HG02759 (cell line): ENCODE measurements at regions not wholly inside any gene's neighbourhood (a gene's known extent, or its start where the extent isn't known, plus 50 kb on each side); places are given as distances from the start of the nearest gene placed in this dataset.
"Not testable (repeated sequence)": the region's sequence is repeated elsewhere in the genome, so short reads cannot be mapped to it uniquely, and the experiment has no call there.

ENCODE experiments used
- ATAC-seq: cut with Tn5 transposase; IDR thresholded peaks from one replicate; pipeline ENCODE4 v1.9.1; 2021; ENCODE audit warnings: mild to moderate bottlenecking, moderate library complexity; ENCODE audit not compliant: unreplicated experiment

DNA sequence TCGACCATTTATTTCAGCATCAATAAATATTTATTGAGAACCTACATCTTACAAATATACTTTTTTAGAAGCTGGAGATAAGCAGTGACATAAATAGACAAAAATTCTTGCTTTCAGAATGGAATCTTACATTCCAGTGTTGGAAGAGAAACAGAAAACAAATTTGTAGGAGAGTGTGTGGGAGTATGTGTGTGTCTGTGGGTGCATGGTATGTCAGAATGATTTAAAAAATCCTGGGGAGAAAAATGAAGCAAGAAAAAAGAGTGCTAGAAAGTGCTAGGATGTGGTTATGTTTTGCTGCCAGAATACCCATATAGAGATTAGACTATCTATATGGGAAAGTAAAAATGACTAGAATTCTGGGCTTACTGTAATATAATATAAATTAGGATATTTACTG is 561.7 kb upstream of the SGO1 start:
- no peak for ATAC-seq

DNA sequence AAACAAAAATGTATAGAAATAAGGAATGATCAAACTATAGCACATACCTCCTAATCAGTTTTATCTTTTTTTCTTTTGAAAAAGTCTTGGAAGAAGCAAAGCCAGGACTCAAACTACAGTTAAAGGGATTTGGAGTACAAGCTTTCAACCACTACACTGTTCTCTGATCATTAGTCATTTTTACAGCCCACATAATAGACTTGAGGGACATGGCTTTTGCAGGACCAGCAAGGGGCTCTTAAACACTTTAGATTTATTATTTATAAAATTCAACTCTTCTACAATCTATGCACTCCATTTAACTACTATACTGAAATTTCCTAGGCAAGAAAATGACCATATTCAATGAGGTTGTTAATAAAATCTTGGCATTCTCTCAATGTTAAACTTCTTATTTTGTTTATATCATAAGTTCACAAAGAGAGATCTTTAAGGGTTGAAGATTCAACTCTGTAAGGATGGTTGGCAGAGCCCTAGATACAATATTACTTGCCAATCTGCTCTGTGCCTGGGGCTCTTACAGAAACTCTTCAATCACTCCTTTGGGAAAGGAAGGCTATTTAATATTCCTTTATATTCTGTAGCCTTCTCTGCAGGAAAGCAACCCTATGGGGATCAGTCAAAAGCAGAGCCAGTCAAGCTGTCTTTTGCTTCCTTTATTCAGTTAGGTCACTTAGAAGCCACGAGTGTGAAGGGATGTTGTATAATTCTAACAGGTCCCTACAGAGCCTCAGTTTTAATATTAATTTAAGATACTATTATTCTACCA is 557.7 kb upstream of the SGO1 start:
- ATAC-seq: no peak

DNA sequence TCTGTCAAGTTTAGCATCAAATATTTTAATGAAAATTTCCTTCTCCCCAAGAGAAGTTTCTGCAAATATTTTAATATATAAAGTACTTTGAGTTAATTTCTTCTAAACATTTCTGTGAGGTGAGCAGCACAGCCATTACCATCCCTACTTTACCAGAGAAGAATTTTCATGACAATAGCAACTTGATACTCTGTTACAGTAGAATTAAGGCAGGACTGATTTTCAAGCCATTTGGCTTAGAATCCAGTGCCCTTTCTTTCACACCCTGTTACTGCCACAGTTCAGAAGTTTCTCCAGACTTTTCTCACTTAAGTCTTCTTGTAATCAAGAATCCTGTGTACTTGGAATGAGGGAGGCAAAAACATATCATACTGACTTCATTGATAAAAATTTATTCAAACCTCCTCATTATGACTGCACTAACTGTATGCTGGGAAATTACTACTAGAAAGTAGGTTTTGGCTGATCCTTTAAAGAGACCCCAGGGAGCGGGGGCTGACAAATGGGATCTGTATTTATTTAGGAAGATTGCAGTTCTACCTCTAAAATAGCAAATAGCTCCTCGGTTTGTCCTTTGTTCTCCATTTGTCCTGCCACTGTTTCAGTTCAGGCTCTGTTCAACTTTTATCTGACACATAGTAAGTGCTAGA is 557.0 kb upstream of the SGO1 start:
- ATAC-seq: no peak

DNA sequence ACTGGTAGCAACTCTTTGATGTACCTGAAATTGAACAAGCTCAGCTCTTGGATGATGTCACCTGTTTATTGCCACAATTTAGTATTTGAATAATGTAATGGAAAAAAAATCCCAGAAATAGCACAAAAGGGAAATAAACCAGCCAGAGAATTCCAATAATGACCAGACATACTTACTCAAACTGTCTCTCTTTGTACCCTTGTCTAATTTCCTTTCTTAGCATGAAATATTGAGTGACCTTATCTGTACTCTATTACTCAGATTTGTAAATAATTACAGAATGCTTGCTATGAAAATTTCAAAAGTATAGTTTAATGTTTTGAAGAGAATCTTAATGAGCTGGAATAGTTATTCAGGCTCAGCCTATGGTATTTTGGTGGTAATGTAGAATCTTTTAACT is 555.4 kb upstream of the SGO1 start:
- ATAC-seq: no peak

DNA sequence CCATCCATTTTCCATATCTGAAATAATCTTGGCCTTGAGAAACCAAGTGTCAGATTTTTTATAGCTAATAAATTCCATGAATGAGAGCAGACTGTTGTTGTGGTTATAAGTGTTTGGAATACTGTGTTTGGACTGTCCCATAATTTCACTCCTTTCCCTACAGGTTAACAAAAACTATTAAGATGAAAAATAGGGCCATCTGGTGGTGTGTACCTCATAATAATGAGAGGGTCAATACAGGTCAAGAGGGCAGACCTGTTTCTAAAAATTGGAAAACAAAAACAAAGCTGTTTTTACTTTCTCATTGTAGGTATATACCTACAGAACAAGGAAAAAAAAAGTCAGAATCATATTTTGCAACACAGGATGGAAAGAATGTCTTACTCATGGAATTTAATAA is 553.8 kb upstream of the SGO1 start:
- no peak for ATAC-seq

DNA sequence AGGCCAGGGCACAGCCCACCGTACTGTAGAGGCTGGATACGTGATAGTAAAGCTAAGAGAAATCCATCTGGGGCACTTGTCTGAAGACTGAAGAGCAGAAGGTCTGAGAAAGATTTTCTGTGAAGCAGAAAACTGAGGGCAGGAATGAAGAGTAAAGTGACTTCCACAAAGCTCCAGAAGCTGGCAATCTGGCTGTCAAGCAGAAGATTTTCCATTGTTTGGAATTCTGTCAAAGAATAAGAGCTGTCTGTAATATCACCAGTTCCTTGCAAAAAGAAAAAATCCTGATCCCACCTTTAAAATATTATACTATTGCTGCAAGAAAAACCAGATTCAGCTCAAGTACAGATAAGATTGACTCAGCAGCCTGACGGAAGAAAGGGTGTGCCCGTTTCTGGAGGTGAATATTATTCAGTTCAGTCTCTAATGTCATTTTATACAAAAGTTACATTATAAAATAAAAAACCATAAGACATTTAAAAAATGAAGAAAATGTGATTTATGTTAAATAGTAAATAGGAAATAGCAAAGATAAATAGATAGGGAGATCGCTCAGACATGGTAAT is 550.4 kb upstream of the SGO1 start:
- no peak for ATAC-seq

DNA sequence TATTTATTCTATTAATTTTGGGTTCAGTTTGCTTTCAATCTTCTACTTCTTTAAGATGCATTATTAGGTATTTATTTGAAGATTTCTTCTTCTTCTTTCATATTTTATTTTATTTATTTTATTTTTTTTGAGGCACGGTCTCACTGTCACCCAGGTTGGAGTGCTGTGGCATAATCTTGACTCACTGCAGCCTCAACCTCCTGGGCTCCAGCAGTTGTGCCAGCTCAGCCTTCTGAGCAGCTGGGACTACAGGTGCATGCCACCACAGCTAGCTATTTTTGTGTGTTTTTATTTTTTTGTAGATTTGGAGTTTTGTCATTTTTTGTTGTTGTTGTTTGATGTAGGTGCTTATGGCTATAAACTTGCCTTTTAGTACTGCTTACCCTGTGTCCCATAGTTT is 543.2 kb upstream of the SGO1 start:
- ATAC-seq: no peak

DNA sequence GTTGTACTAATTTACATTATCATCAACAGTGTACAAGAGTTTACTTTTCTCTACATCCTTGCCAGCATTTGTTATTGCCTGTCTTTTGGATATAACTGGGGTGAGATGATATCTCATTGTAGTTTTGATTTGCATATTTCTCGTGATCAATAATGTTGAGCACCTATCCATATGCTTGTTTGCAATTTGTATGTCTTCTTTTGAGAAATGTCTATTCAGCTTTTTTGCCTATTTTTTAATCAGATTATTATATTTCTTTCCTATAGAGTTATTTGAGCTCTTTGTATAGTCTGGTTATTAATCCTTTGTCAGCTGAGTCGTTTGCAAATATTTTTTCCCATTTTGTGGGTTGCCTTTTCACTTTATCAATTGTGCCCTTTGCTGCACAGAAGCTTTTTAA is 540.8 kb upstream of the SGO1 start:
- no peak for ATAC-seq

DNA sequence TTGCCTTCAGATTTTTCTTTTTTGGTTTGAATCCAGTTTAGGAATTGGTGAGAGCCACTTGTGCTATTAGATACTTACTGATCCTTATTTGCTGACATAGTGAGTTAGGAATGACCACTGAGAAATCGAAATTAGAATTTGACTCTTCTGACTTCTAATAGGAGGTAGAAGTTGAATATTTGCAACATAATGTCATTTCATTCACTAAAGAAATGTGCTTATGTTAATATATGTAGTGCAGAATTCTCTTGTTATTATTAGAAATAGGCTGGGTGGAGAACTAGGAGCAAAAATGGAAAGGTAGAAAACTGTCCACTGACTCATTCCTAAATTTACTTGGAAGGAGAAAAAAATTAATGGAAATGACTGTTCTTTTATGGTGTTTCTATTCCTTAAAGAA is 538.2 kb upstream of the SGO1 start:
- ATAC-seq: no peak

DNA sequence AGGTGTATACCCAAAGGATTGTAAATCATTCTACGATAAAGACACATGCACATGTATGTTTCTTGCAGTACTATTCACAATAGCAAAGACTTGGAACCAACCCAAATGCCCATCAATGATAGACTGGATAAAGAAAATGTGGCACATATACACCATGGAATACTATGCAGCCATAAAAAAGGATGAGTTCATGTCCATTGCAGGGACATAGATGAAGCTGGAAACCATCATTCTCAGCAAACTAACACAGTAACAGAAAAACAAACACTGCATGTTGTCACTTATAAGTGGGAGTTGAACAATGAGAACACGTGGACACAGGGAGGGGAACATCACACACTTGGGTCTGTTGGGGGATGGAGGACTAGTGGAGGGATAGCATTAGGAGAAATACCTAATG is 530.4 kb upstream of the SGO1 start:
- ATAC-seq: not testable (repeated sequence)

DNA sequence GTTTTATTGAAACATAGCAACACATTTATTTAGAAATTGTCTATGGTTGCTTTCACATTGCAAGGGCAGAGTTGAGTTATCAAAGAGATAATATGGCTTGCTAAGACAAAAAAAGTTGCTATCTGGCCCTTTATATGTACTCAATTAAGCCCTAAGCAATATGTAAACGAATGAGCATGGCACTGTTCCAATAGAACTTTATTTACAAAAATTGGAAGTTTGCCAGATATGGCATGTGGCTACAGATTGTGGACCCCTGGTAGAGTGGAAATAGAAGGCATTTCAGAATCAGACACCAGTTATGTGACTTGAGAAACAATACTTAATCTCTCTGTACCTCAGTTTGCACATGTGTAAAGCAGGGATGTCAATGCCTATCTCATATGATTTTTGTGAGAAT is 515.6 kb upstream of the SGO1 start:
- ATAC-seq: no peak

DNA sequence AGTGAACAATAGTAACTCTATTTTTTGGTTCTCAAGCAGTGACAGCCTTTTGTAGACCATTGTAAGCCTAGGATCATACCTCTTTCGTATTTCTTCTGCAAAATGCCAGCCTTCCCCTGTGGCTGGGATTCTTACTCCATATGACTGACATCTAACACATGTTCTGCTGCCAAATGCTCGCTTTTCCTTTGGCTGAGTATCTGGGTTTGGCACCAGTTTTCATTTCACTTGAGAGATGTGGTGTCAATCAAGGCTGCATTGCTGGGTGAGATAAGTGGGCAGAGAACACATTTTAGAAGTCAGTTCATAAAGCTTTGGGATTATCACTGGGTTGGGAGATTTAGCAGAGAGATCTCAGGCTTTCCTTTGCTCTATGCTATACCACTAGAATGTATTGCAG is 514.7 kb upstream of the SGO1 start:
- no peak for ATAC-seq

DNA sequence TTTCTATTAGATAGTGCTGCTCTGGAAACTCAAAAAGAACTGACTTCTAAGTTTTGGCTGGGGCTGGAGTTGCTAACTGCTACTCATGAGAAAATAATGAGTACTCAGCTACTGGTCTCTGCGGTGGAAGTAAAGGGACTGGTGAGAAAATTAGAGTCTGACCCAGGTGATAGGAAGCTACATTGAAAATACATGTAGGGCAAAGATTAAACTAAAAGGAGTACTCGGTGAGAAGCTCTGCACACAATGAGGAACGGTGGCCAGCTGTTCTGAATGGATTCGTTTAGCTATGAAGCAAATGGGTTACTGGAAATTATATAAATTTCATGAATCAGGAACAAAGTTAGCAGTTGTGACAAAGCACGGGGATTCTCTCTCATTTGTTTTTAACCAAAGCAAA is 512.9 kb upstream of the SGO1 start:
- ATAC-seq: no peak

DNA sequence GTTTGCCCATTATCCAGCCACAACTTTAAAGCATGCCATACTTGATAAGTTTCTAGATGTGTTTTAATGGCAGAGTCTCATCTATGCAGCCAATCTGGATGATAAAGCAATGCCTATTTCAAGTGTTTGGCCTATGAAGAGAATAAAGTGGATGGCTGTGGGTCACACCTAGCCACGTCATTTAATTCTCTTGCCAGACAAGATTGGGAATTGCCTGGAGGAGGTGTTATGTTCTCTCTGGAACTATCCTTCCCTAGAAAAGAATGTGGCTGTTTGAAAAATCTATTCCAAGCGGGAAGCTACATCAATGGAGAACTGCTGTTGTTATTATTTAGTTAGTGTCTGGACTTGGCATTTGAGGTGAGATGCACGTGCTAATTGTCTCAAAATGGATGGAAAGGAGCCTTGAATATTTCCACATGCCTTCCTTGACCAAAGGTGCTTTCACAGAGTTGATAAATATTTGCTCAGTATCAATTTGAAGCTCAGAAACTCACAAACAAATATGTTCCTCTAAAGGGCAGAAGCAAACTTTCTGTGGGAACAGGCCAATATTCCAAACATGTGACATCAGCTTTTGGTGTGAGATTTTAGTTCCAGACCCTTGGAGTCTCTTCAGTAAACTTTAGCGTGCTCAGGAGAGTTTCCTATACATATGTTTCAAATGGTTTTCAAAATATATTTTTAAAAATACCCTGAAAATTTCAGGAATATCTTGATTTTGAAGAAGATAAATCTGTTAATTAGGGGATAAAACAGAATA is 510.6 kb upstream of the SGO1 start:
- no peak for ATAC-seq

DNA sequence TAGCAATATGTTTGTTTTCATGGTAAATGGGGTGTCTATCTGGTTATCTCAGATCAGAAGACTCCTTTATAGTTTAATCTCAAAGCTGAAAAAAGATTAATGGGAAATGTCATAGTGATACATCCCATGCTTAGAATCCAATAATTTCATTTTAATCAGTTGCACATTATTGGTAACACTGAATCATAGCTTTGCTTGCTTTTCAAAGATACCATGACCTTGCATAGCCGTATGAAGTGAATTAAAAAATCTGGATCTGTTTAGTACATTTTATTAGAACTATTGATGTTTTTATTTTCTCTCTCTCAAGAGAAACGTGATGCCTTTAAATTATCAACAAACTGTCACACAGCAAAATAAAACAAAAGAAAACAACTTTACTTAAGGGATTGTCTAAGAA is 506.7 kb upstream of the SGO1 start:
- ATAC-seq: no peak

DNA sequence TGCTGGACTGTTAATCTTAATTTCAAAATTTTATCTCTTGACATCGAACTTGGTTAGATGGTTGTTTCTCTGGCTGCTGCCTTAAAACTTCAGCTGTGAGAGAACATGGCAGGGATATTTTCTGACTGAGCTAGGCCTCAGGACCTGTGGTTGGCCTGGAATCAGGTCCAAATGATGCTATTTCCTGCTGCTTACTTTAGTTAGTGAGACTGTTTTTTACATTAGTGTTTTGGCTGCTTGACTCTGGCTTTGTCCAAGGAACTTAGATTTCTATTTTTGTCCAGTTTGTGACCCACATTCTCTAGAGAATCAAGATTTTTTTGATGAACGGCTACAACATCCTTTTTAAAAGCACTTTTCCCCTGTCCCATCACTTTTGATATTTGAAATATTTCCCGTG is 497.9 kb upstream of the SGO1 start:
- no peak for ATAC-seq

DNA sequence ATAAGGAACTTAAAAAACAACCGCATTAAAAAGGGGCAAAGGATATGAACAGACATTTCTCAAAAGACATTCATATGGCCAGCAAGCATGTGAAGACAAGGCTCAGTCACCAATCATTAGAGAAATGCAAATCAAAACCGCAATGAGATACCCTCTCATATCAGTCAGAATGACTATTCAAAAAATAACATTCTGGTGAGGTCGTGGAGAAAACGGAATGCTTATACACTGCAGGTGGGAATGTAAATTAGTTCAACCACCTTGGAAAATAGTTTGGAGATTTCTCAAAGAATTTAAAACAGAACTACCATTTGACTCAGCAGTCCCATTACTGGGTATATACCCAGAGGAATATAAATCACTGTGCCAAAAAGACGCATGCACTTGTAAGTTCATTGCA is 496.6 kb upstream of the SGO1 start:
- ATAC-seq: no peak

DNA sequence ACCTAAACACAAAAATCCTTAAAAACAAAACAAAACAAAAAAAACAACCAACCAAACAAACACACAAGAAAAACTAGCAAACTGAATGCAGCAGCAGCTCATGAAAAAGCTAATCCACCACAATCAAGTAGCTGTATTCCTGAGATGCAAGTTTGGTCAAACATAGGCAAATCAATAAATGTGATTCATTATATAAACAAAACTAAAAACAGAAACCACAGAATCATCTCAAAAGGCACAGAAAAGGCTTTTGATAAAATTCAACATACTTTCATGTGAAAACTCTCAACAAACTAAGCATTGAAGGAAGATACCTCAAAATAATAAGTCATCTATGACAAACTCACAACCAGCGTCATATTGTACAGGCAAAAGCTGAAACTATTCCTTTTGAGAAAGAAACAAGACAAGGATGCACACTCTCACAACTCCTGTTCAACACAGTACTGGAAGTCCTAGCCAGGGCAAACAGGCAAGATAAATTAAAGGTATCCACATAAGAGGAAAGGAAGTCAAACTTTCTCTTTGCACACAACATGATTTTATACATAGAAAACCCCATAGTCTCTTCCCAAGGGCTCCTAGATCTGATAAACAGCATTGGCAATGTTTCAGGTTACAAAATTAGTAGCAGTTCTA is 495.1 kb upstream of the SGO1 start:
- ATAC-seq: no peak

DNA sequence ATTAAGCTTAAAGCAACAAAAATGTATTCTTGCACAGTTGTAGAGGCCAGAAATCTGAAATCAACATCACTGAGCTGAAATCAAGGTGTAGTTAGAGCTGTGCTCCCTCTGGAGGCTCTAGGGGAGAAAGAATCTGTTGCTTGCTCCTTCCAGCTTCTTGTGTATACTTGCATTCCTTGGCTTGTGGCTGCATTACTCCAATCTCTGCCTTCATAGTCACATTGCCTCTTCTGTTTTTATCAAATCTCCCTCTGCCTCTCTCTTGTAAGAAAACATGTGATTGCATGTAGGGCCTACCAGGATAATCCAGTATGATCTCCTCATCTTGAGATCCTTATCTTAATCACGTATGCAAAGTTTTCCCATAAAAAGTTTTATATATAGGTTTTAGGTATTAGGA is 487.9 kb upstream of the SGO1 start:
- ATAC-seq: no peak

DNA sequence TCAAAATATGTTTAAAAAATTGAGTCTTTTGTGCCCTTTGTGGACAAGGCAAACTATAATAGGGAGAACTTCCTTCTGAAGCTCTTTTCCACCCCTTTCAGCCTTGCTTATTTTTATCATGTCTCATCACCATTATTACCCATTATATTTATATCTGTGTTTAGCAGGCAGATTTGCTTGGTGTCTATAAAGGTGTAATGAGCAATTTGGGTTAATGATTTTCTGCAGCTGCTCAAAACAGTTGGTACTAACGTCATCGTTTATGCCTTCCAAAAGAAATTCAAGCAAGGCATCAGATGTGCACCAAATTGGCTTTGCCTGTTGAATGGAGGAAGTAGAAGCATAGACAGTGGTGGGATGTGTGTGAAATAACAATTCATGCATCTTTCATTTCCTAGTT is 483.7 kb upstream of the SGO1 start:
- no peak for ATAC-seq

DNA sequence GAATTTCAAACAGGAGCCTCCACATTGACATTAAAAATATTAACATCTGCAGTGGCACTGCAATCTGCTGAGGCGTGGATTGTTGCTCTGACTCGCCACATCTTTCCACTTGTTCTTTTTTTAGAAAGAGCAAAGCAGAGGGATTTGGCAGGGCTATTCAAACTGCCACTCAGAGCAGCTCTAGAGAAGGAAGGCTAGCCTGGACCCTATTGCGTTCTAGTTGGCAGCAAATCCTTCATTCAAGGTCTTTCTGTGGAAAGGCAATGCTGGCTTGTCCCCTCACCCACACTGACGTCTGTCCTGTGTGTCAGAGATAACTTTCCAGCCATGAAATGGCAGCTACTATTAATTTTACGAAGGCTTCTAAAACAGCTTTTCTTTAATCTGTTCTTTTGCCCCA is 483.2 kb upstream of the SGO1 start:
- ATAC-seq: no peak
